ENCODE measurements at regions not wholly inside any gene's neighbourhood (a gene's known extent, or its start where the extent isn't known, plus 50 kb on each side); places are given as distances from the start of the nearest gene placed in this dataset.
"Not testable (repeated sequence)": the region's sequence is repeated elsewhere in the genome, so short reads cannot be mapped to it uniquely, and the experiment has no call there.

GRCh38 chrY:17827155-17827554, 52.9 kb downstream of the CDY2B start:
- TF ChIP-seq CTCF (IDR thresholded peaks at IDR 0.05; ENCODE audit: low read depth, low read length); EZH2phosphoT487 (IDR thresholded peaks at IDR 0.05; ENCODE audit: low read depth): not testable (repeated sequence)
